ENCODE measurements at regions not wholly inside any gene's neighbourhood (a gene's known extent, or its start where the extent isn't known, plus 50 kb on each side); places are given as distances from the start of the nearest gene placed in this dataset.
"Not testable (repeated sequence)": the region's sequence is repeated elsewhere in the genome, so short reads cannot be mapped to it uniquely, and the experiment has no call there.

- no peak for FAIRE-seq
- H3K27ac Mint-ChIP-seq (ENCODE audit: unreplicated experiment), result no peak overlapping the region
- Histone ChIP-seq H3K27ac (ENCODE audit: low read depth, low read length) (no peak overlapping the region), H3K79me2 (ENCODE audit: insufficient read depth, low read length) (no peaks in the 10 kb centered on the region), H2AFZ (ENCODE audit: low read depth, low read length) (no peak overlapping the region), H3K27me3 (ENCODE audit: insufficient read depth, low read length) (no peaks in the 10 kb centered on the region), H3K36me3 (ENCODE audit: insufficient read depth, low read length) (no peaks in the 10 kb centered on the region), H3K4me1 (ENCODE audit: insufficient read depth, low read length) (no peaks in the 10 kb centered on the region), H3K4me3 (ENCODE audit: insufficient read depth, low read depth, low read length) (no peak overlapping the region), H3K4me2 (ENCODE audit: low read length) (no peak overlapping the region), H4K20me1 (ENCODE audit: insufficient read depth, low read length) (no peaks in the 10 kb centered on the region), H3K9me3 (ENCODE audit: insufficient read depth, low read depth, low read length) (no peaks in the 10 kb centered on the region), H3K9ac (ENCODE audit: low read length) (no peak overlapping the region)
- no peaks in the 10 kb centered on the region for H3K27me3 Mint-ChIP-seq (ENCODE audit: low read depth, unreplicated experiment)
- H3K36me3 Mint-ChIP-seq (ENCODE audit: low read depth, unreplicated experiment), result no peaks in the 10 kb centered on the region
- TF ChIP-seq CTCF (IDR thresholded peaks at IDR 0.05; ENCODE audit: insufficient read depth, low read depth, low read length), result no peak
- no peak for TF ChIP-seq EZH2 (IDR thresholded peaks at IDR 0.05; ENCODE audit: insufficient read depth, low read length)
- no peak overlapping the region for H3K4me3 Mint-ChIP-seq (ENCODE audit: unreplicated experiment)
- no peak for DNase-seq (ENCODE audit: low read depth)
- H3K9me3 Mint-ChIP-seq (ENCODE audit: unreplicated experiment), result no peaks in the 10 kb centered on the region
- H3K4me1 Mint-ChIP-seq (ENCODE audit: low read depth, unreplicated experiment), result no peaks in the 10 kb centered on the region
Observed at GRCh38 chr11:49377978-49378377, 169.6 kb upstream of the FOLH1 start.

DNA sequence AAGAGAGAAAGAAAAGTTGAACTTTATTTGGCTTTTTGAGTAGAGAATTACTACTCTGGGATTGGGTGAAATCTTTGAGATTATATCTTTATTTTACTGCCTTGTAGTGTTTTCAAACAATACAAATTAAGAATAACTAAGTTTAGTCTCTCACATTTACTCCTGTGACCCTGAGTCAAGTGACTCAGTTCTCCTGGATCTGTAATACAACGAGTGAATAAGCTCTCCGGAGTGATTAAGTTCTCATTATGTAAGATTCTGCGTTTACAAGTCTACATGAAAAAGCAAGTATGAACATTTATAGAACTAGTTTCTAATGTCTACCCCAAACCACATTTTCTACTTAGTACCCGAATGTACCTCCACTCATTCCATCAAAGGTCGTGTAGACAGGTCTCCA is 165.5 kb upstream of the FOLH1 start:
- H3K79me2 ChIP-seq (ENCODE audit: insufficient read depth, low read length); H2AFZ ChIP-seq (ENCODE audit: low read depth, low read length); H3K27me3 ChIP-seq (ENCODE audit: insufficient read depth, low read length); H3K4me1 ChIP-seq (ENCODE audit: insufficient read depth, low read length); H3K9me3 Mint-ChIP-seq (ENCODE audit: unreplicated experiment); H3K36me3 Mint-ChIP-seq (ENCODE audit: low read depth, unreplicated experiment); H3K27me3 Mint-ChIP-seq (ENCODE audit: low read depth, unreplicated experiment); H3K4me3 Mint-ChIP-seq (ENCODE audit: unreplicated experiment); H3K9me3 ChIP-seq (ENCODE audit: insufficient read depth, low read depth, low read length); H3K36me3 ChIP-seq (ENCODE audit: insufficient read depth, low read length); FAIRE-seq; H4K20me1 ChIP-seq (ENCODE audit: insufficient read depth, low read length); H3K4me3 ChIP-seq (ENCODE audit: insufficient read depth, low read depth, low read length); H3K4me1 Mint-ChIP-seq (ENCODE audit: low read depth, unreplicated experiment); H3K9ac ChIP-seq (ENCODE audit: low read length); H3K27ac ChIP-seq (ENCODE audit: low read depth, low read length); H3K27ac Mint-ChIP-seq (ENCODE audit: unreplicated experiment); H3K4me2 ChIP-seq (ENCODE audit: low read length); DNase-seq (ENCODE audit: low read depth): not testable (repeated sequence)

DNA sequence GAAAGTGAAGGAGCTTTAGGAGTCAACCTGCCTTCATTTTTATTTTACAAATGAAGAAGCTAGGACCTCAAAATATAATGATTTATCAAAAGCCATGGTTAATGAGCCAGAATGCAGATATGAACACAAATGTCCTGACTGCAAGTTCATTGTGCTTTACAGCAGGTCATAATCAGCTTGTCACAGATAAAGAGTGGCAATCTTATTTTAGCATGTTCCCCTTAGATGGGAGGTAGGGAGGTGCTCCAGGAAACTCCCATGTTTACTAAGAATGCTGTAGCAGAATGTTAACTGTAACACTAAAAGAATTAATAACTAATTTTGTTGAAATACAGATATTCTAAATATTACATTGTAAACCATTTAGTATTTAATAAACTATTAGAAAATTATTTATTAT is 165.0 kb upstream of the FOLH1 start:
- H3K79me2 ChIP-seq (ENCODE audit: insufficient read depth, low read length); H3K27ac Mint-ChIP-seq (ENCODE audit: unreplicated experiment); FAIRE-seq; H3K9me3 Mint-ChIP-seq (ENCODE audit: unreplicated experiment); H3K36me3 ChIP-seq (ENCODE audit: insufficient read depth, low read length); H3K27ac ChIP-seq (ENCODE audit: low read depth, low read length); H2AFZ ChIP-seq (ENCODE audit: low read depth, low read length); H3K27me3 Mint-ChIP-seq (ENCODE audit: low read depth, unreplicated experiment); H3K9me3 ChIP-seq (ENCODE audit: insufficient read depth, low read depth, low read length); H3K27me3 ChIP-seq (ENCODE audit: insufficient read depth, low read length); H3K9ac ChIP-seq (ENCODE audit: low read length); H3K36me3 Mint-ChIP-seq (ENCODE audit: low read depth, unreplicated experiment); H4K20me1 ChIP-seq (ENCODE audit: insufficient read depth, low read length); DNase-seq (ENCODE audit: low read depth); H3K4me2 ChIP-seq (ENCODE audit: low read length); H3K4me3 Mint-ChIP-seq (ENCODE audit: unreplicated experiment); H3K4me1 Mint-ChIP-seq (ENCODE audit: low read depth, unreplicated experiment); H3K4me3 ChIP-seq (ENCODE audit: insufficient read depth, low read depth, low read length); H3K4me1 ChIP-seq (ENCODE audit: insufficient read depth, low read length): not testable (repeated sequence)

DNA sequence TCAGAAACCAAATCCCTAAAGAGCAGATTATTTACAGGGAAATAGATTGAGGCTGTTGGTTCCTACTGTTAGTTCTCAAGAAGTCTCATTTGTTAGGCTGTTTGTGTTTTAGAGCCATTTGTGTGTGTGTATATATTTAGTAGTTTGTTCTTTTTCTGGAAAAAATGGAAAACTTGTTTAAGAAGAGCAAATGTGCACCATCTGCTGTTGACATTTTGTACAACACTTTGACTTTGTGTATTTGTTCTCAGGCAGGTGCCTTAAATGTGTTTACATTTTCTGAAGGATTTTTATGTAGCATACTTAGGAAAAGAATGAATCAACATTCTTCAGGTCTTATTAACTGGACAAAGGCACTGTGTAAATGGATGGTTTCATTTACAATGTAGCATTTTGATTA is 163.7 kb upstream of the FOLH1 start:
- H3K27ac Mint-ChIP-seq (ENCODE audit: unreplicated experiment); DNase-seq (ENCODE audit: low read depth); H3K79me2 ChIP-seq (ENCODE audit: insufficient read depth, low read length); H3K4me3 ChIP-seq (ENCODE audit: insufficient read depth, low read depth, low read length); H3K27me3 Mint-ChIP-seq (ENCODE audit: low read depth, unreplicated experiment); H3K27me3 ChIP-seq (ENCODE audit: insufficient read depth, low read length); H3K27ac ChIP-seq (ENCODE audit: low read depth, low read length); H3K4me3 Mint-ChIP-seq (ENCODE audit: unreplicated experiment); H3K4me1 Mint-ChIP-seq (ENCODE audit: low read depth, unreplicated experiment); H3K36me3 Mint-ChIP-seq (ENCODE audit: low read depth, unreplicated experiment); H3K36me3 ChIP-seq (ENCODE audit: insufficient read depth, low read length); H3K4me1 ChIP-seq (ENCODE audit: insufficient read depth, low read length); H3K9me3 ChIP-seq (ENCODE audit: insufficient read depth, low read depth, low read length); H2AFZ ChIP-seq (ENCODE audit: low read depth, low read length); H4K20me1 ChIP-seq (ENCODE audit: insufficient read depth, low read length); FAIRE-seq; H3K9ac ChIP-seq (ENCODE audit: low read length); H3K4me2 ChIP-seq (ENCODE audit: low read length); H3K9me3 Mint-ChIP-seq (ENCODE audit: unreplicated experiment): not testable (repeated sequence)

DNA sequence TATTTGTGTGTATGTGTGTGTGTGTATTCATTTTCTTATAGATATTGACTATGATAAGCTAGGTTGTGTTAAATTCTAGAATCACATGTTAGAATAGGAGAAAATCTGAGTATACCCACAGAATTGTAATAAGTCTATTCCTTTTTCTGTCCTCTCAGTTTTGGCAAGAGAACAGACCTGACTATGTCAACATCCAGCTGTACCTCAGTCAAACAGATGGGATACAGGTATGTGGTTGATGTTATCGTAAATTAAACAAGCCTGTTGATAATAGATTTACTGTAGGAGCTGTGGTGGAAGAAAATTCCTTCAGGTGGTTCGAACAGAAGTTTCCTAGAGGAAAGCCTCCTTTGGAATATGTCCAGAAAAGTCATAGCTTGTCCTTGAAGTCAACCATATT is 160.2 kb upstream of the FOLH1 start:
- H3K36me3 ChIP-seq (ENCODE audit: insufficient read depth, low read length); DNase-seq (ENCODE audit: low read depth); H3K4me2 ChIP-seq (ENCODE audit: low read length); H3K9me3 ChIP-seq (ENCODE audit: insufficient read depth, low read depth, low read length); H3K27me3 Mint-ChIP-seq (ENCODE audit: low read depth, unreplicated experiment); H3K4me3 ChIP-seq (ENCODE audit: insufficient read depth, low read depth, low read length); H3K36me3 Mint-ChIP-seq (ENCODE audit: low read depth, unreplicated experiment); H3K27me3 ChIP-seq (ENCODE audit: insufficient read depth, low read length); H3K9ac ChIP-seq (ENCODE audit: low read length); H2AFZ ChIP-seq (ENCODE audit: low read depth, low read length); H3K4me3 Mint-ChIP-seq (ENCODE audit: unreplicated experiment); H3K79me2 ChIP-seq (ENCODE audit: insufficient read depth, low read length); H3K27ac Mint-ChIP-seq (ENCODE audit: unreplicated experiment); H3K4me1 ChIP-seq (ENCODE audit: insufficient read depth, low read length); H3K27ac ChIP-seq (ENCODE audit: low read depth, low read length); H3K4me1 Mint-ChIP-seq (ENCODE audit: low read depth, unreplicated experiment); H4K20me1 ChIP-seq (ENCODE audit: insufficient read depth, low read length); FAIRE-seq; H3K9me3 Mint-ChIP-seq (ENCODE audit: unreplicated experiment): not testable (repeated sequence)

DNA sequence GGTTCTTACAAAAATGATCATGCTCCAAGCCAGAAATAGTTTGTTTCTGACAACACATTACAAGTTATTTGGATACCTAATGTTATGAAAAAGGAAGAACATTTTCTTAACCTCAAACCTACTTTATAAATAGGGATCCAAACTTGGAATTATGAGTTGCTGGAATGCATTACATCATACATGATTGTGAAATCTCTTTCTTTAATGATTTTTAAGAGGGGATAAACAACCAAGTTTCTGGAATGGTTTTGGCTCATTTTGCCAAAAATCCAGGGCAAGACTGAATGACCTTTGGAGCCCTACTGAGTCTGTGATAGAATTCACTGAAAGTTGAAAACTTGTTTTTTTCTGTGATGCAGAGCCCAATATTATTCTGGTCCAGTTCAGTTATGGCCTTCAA is 157.0 kb upstream of the FOLH1 start:
- H3K36me3 ChIP-seq (ENCODE audit: insufficient read depth, low read length); H3K4me1 ChIP-seq (ENCODE audit: insufficient read depth, low read length); H3K9me3 ChIP-seq (ENCODE audit: insufficient read depth, low read depth, low read length); DNase-seq (ENCODE audit: low read depth); H3K27ac Mint-ChIP-seq (ENCODE audit: unreplicated experiment); H3K4me3 ChIP-seq (ENCODE audit: insufficient read depth, low read depth, low read length); H2AFZ ChIP-seq (ENCODE audit: low read depth, low read length); H3K4me1 Mint-ChIP-seq (ENCODE audit: low read depth, unreplicated experiment); H3K27me3 ChIP-seq (ENCODE audit: insufficient read depth, low read length); H4K20me1 ChIP-seq (ENCODE audit: insufficient read depth, low read length); H3K9me3 Mint-ChIP-seq (ENCODE audit: unreplicated experiment); H3K4me3 Mint-ChIP-seq (ENCODE audit: unreplicated experiment); H3K27ac ChIP-seq (ENCODE audit: low read depth, low read length); H3K36me3 Mint-ChIP-seq (ENCODE audit: low read depth, unreplicated experiment); H3K4me2 ChIP-seq (ENCODE audit: low read length); H3K9ac ChIP-seq (ENCODE audit: low read length); H3K27me3 Mint-ChIP-seq (ENCODE audit: low read depth, unreplicated experiment); H3K79me2 ChIP-seq (ENCODE audit: insufficient read depth, low read length): not testable (repeated sequence)
- peak; percentile 5 for FAIRE-seq
